ENCODE measurements at regions not wholly inside any gene's neighbourhood (a gene's known extent, or its start where the extent isn't known, plus 50 kb on each side); places are given as distances from the start of the nearest gene placed in this dataset.
"Not testable (repeated sequence)": the region's sequence is repeated elsewhere in the genome, so short reads cannot be mapped to it uniquely, and the experiment has no call there.

GRCh38 chr2:83006961-83007360 is 1452.1 kb downstream of the SUCLG1 start:
- no peak for DNase-seq

GRCh38 chr2:83003555-83003954 is 1455.5 kb downstream of the SUCLG1 start:
- no peak for DNase-seq

GRCh38 chr2:83002706-83003105 is 1456.4 kb downstream of the SUCLG1 start:
- DNase-seq, result no peak

GRCh38 chr2:82998781-82999180 is 1460.3 kb downstream of the SUCLG1 start:
- DNase-seq, result no peak

- DNase-seq, result no peak
These were observed 1462.9 kb downstream of the SUCLG1 start for GRCh38 chr2:82996217-82996616.

GRCh38 chr2:82994151-82994550 is 1464.9 kb downstream of the SUCLG1 start:
- DNase-seq, result no peak

- DNase-seq, result no peak
These were observed 1465.5 kb downstream of the SUCLG1 start for GRCh38 chr2:82993609-82994008.

GRCh38 chr2:82992968-82993367 is 1466.1 kb downstream of the SUCLG1 start:
- DNase-seq, result no peak

- DNase-seq, result not testable (repeated sequence)
These were observed 1471.4 kb downstream of the SUCLG1 start for GRCh38 chr2:82987706-82988105.

GRCh38 chr2:82986899-82987298 is 1472.2 kb downstream of the SUCLG1 start:
- DNase-seq, result no peak

- no peak for DNase-seq
These were observed 1473.4 kb downstream of the SUCLG1 start for GRCh38 chr2:82985572-82986197.

- DNase-seq, result no peak
These were observed 1490.7 kb downstream of the SUCLG1 start for GRCh38 chr2:82968358-82968757.

- DNase-seq, result no peak
These were observed 1494.7 kb downstream of the SUCLG1 start for GRCh38 chr2:82964341-82964740.

GRCh38 chr2:82959727-82960126 is 1499.4 kb downstream of the SUCLG1 start:
- no peak for DNase-seq

- no peak for DNase-seq
These were observed 1504.2 kb downstream of the SUCLG1 start for GRCh38 chr2:82954868-82955267.

- no peak for DNase-seq
These were observed 1519.9 kb downstream of the SUCLG1 start for GRCh38 chr2:82939211-82939610.

- DNase-seq, result not testable (repeated sequence)
These were observed 1520.7 kb downstream of the SUCLG1 start for GRCh38 chr2:82938321-82938845.

- DNase-seq, result no peak
These were observed 1545.5 kb downstream of the SUCLG1 start for GRCh38 chr2:82913566-82913965.

GRCh38 chr2:82896117-82896516 is 1563.0 kb downstream of the SUCLG1 start:
- no peak for DNase-seq

GRCh38 chr2:82893190-82893589 is 1565.9 kb downstream of the SUCLG1 start:
- no peak for DNase-seq

GRCh38 chr2:82879803-82880202 is 1579.3 kb downstream of the SUCLG1 start:
- no peak for DNase-seq

- DNase-seq, result no peak
These were observed 1583.2 kb downstream of the SUCLG1 start for GRCh38 chr2:82875858-82876257.

- no peak for DNase-seq
These were observed 1601.1 kb downstream of the SUCLG1 start for GRCh38 chr2:82857967-82858366.

- no peak for DNase-seq
These were observed 1605.8 kb downstream of the SUCLG1 start for GRCh38 chr2:82853299-82853698.

- no peak for DNase-seq
These were observed 1606.3 kb downstream of the SUCLG1 start for GRCh38 chr2:82852787-82853186.

Data from NCI-H1048 (cell line).